ENCODE measurements at regions not wholly inside any gene's neighbourhood (a gene's known extent, or its start where the extent isn't known, plus 50 kb on each side); places are given as distances from the start of the nearest gene placed in this dataset.

DNA sequence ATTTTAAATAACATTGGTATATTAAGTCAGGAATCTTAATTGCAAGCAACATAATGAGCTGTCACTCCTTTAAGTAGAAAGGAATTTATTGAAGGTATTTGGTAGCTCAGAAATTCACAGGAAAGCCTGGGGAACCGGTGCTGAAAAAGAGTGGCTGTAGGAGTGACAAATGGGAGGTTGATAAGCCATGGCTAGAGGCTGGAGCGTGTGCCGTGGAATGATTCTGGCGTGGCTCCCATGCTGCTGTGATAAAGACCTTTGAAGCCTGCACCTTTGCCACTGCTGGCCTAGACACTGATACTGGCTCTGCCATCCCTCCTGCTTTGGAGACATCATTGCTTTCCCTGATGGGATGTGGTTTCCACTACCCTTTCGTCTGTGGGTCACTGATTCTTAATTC is 65.7 kb upstream of the ATG10 start:
- POLR2A ChIA-PET: no interaction called here
- CTCF ChIA-PET: no interaction called here
- no peak for DNase-seq (ENCODE audit: extremely low spot score)
- TF ChIP-seq ZNF384 (IDR thresholded peaks at IDR 0.05) (no peak), L3MBTL2 (conservative IDR thresholded peaks at IDR 0.05) (no peak), FOXK2 (IDR thresholded peaks at IDR 0.05) (no peak), SP1 (IDR thresholded peaks at IDR 0.05) (no peak), CTBP1 (IDR thresholded peaks at IDR 0.05; ENCODE audit: borderline replicate concordance) (no peak), LEF1 (IDR thresholded peaks at IDR 0.05; ENCODE audit: borderline replicate concordance) (no peak), BHLHE40 (IDR thresholded peaks at IDR 0.05; ENCODE audit: borderline replicate concordance) (no peak), ELF4 (IDR thresholded peaks at IDR 0.05) (no peak), ARNT (IDR thresholded peaks at IDR 0.05) (no peak), TARDBP (IDR thresholded peaks at IDR 0.05) (no peak), NFRKB (IDR thresholded peaks at IDR 0.05) (no peak), FOXM1 (IDR thresholded peaks at IDR 0.05; ENCODE audit: borderline replicate concordance) (no peak), FOXA1 (IDR thresholded peaks at IDR 0.05) (no peak), HDGF (IDR thresholded peaks at IDR 0.05; ENCODE audit: borderline replicate concordance) (no peak)

DNA sequence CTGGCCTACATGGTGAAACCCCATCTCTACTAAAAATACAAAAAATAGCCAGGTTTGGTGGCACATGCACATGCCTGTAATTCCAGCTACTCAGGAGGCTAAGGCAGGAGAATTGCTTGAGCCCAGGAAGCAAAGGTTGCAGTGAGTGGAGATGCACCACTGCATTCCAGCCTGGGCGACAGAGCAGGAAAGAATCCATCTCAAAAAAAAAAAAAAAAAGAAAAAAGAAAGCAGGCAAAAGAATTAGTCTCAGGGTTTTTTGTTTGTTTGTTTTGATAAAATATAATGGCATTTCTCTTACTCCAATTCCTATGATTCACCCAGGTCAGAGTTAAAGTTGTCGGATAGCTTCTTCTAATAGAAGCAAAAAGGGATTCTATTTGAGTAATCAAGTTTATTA is 67.0 kb upstream of the ATG10 start:
- DNase-seq (ENCODE audit: extremely low spot score): no peak
- TF ChIP-seq FOXM1 (IDR thresholded peaks at IDR 0.05; ENCODE audit: borderline replicate concordance) (no peak), ZNF384 (IDR thresholded peaks at IDR 0.05) (no peak), ELF4 (IDR thresholded peaks at IDR 0.05) (no peak), CTBP1 (IDR thresholded peaks at IDR 0.05; ENCODE audit: borderline replicate concordance) (no peak), FOXK2 (IDR thresholded peaks at IDR 0.05) (no peak), SUZ12 (IDR thresholded peaks at IDR 0.05) (no peak), TARDBP (IDR thresholded peaks at IDR 0.05) (no peak), BHLHE40 (IDR thresholded peaks at IDR 0.05; ENCODE audit: borderline replicate concordance) (no peak), FOXA1 (IDR thresholded peaks at IDR 0.05) (no peak), LEF1 (IDR thresholded peaks at IDR 0.05; ENCODE audit: borderline replicate concordance) (no peak), ARNT (IDR thresholded peaks at IDR 0.05) (no peak), L3MBTL2 (conservative IDR thresholded peaks at IDR 0.05) (no peak), NFRKB (IDR thresholded peaks at IDR 0.05) (no peak), HDGF (IDR thresholded peaks at IDR 0.05; ENCODE audit: borderline replicate concordance) (no peak), SP1 (IDR thresholded peaks at IDR 0.05) (no peak)
- TF ChIP-seq, protein P1, sequence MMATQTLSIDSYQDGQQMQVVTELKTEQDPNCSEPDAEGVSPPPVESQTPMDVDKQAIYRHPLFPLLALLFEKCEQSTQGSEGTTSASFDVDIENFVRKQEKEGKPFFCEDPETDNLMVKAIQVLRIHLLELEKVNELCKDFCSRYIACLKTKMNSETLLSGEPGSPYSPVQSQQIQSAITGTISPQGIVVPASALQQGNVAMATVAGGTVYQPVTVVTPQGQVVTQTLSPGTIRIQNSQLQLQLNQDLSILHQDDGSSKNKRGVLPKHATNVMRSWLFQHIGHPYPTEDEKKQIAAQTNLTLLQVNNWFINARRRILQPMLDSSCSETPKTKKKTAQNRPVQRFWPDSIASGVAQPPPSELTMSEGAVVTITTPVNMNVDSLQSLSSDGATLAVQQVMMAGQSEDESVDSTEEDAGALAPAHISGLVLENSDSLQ (IDR thresholded peaks at IDR 0.05): no peak
- POLR2A ChIA-PET: no interaction called here
- CTCF ChIA-PET: interaction anchor here (0.7 kb wide), 1 partner anchor 129 kb away, joined by 5 read pairs; no protein-coding TSS in a partner anchor

DNA sequence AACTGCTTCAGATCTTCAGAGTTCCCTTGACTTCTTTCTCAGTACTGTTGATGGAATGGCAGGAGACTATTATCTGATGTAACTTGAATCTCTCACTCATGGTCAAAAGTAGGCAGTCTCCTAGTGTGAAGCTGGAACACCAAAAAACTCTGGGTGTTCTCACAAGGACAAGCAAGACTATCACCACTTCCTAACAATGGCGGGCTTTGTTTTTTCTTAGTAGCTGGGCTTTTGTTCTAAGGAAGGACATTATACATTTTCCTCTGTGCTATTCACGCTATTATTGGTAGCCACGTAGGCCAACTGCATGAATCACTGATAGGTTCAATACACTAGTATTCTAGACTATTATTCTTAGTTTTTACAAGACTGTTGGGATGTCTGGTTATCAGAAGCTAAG is 67.7 kb upstream of the ATG10 start:
- CTCF ChIA-PET: interaction anchor here (0.7 kb wide), 1 partner anchor 130 kb away, joined by 5 read pairs; no protein-coding TSS in a partner anchor
- POLR2A ChIA-PET: no interaction called here
- TF ChIP-seq FOXK2 (IDR thresholded peaks at IDR 0.05) (no peak), ZNF384 (IDR thresholded peaks at IDR 0.05) (no peak), FOXA1 (IDR thresholded peaks at IDR 0.05) (no peak), NFRKB (IDR thresholded peaks at IDR 0.05) (no peak), FOXM1 (IDR thresholded peaks at IDR 0.05; ENCODE audit: borderline replicate concordance) (no peak)
- no peak for DNase-seq (ENCODE audit: extremely low spot score)

DNA sequence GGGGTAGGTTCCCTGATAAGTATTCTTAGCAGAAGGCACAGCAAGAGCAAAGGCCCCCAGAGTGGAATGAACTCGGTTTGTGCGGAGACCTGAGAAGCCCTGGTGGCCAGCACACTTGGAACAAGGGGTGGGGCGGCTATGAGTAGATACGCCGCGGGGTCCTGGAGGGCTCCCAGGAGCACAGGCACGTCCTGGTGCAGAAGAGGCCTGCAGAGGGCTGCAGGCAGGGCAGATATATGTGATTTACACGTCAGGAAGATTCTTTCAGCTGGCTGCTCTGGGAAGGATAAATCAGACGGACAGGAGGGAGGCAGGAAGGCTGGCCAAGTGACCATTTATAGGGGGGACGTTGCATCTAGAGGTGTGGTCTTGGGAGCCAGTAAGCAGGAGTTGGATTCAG is 70.2 kb upstream of the ATG10 start:
- TF ChIP-seq HDGF (IDR thresholded peaks at IDR 0.05; ENCODE audit: borderline replicate concordance): no peak
- no peak for TF ChIP-seq LEF1 (IDR thresholded peaks at IDR 0.05; ENCODE audit: borderline replicate concordance)
- no peak for TF ChIP-seq ARNT (IDR thresholded peaks at IDR 0.05)
- no peak for TF ChIP-seq ELF4 (IDR thresholded peaks at IDR 0.05)
- no peak for TF ChIP-seq SUZ12 (IDR thresholded peaks at IDR 0.05)
- TF ChIP-seq, protein P1 (IDR thresholded peaks at IDR 0.05): no peak
- DNase-seq (ENCODE audit: extremely low spot score): no peak
- ChIA-PET CTCF (no interaction called here), POLR2A (no interaction called here)

DNA sequence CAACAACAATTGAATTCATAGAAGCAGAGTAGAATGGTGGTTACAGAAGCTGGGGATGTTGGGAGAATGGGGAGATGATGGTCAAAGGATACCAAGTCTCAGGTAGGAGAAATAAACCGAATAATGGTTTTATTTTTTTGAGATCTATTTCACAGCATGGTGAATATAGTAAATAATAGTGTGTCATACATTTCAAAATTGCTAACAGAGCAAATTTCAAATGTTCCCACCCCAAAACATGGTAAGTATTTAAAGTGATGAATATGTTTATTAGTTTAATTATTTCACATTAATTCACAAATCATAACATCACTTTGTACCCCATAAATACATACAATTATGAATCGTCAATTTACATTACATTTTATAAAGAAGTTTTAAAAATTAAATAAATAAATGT is 72.7 kb upstream of the ATG10 start:
- no peak for TF ChIP-seq L3MBTL2 (conservative IDR thresholded peaks at IDR 0.05)
- ChIA-PET POLR2A (no interaction called here), CTCF (no interaction called here)
- no peak for DNase-seq (ENCODE audit: extremely low spot score)

DNA sequence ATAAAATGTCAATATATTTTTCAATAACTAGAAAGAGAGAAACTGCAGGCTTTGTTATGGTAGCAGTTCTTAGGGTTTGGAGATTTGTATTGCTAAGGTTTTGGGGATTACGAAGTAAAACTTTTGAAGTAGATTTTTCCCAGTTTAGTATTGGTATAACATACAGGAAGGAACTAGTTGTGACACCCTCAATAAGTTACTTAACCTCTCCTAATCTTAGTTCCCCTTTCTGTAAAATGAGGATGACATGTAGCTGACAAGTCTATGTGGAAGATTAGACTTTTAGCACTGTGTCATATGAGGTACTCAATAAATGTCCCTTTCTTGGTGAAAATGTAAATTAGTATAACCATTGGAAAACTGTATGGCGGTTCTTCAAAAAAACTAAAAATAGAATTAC is 73.4 kb upstream of the ATG10 start:
- no peak for DNase-seq (ENCODE audit: extremely low spot score)
- CTCF ChIA-PET: no interaction called here
- TF ChIP-seq FOXK2 (IDR thresholded peaks at IDR 0.05): no peak
- POLR2A ChIA-PET: no interaction called here

DNA sequence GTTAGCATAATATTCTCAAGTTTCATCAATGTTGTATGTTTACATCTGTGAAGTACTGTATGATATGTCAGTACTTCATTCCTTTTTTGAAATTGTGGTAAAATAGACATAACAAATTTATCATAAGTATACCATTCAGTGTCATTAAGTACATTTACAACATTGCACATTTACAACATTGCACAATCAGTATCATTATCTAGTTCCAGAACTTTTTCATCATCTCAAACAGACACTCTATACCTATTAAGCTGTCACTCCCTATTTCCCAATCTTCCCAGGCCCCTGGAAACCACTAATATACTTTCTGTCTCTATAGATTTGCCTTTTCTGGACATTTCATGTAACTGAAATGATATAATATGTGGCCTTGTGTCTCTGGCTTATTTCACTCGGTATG is 75.1 kb upstream of the ATG10 start:
- ChIA-PET CTCF (no interaction called here), POLR2A (no interaction called here)
- no peak for DNase-seq (ENCODE audit: extremely low spot score)
- TF ChIP-seq, protein P1 (IDR thresholded peaks at IDR 0.05): no peak
- TF ChIP-seq ZNF384 (IDR thresholded peaks at IDR 0.05): no peak
- no peak for TF ChIP-seq NFRKB (IDR thresholded peaks at IDR 0.05)
- TF ChIP-seq ARNT (IDR thresholded peaks at IDR 0.05): no peak
- TF ChIP-seq TARDBP (IDR thresholded peaks at IDR 0.05): no peak
- TF ChIP-seq BHLHE40 (IDR thresholded peaks at IDR 0.05; ENCODE audit: borderline replicate concordance): no peak
- TF ChIP-seq FOXM1 (IDR thresholded peaks at IDR 0.05; ENCODE audit: borderline replicate concordance): no peak
- TF ChIP-seq SUZ12 (IDR thresholded peaks at IDR 0.05): no peak
- no peak for TF ChIP-seq CTBP1 (IDR thresholded peaks at IDR 0.05; ENCODE audit: borderline replicate concordance)
- no peak for TF ChIP-seq ELF4 (IDR thresholded peaks at IDR 0.05)
- TF ChIP-seq HDGF (IDR thresholded peaks at IDR 0.05; ENCODE audit: borderline replicate concordance): no peak
- TF ChIP-seq FOXA1 (IDR thresholded peaks at IDR 0.05): no peak
- TF ChIP-seq LEF1 (IDR thresholded peaks at IDR 0.05; ENCODE audit: borderline replicate concordance): no peak
- TF ChIP-seq FOXK2 (IDR thresholded peaks at IDR 0.05): no peak
- no peak for TF ChIP-seq L3MBTL2 (conservative IDR thresholded peaks at IDR 0.05)
- no peak for TF ChIP-seq SP1 (IDR thresholded peaks at IDR 0.05)
